HG03565 (cell line): ENCODE measurements at regions not wholly inside any gene's neighbourhood (a gene's known extent, or its start where the extent isn't known, plus 50 kb on each side); places are given as distances from the start of the nearest gene placed in this dataset.

ENCODE experiments used
- ATAC-seq: cut with Tn5 transposase; IDR thresholded peaks from one replicate; pipeline ENCODE4 v1.9.1; 2021; ENCODE audit warnings: mild to moderate bottlenecking, moderate library complexity; ENCODE audit not compliant: unreplicated experiment

DNA sequence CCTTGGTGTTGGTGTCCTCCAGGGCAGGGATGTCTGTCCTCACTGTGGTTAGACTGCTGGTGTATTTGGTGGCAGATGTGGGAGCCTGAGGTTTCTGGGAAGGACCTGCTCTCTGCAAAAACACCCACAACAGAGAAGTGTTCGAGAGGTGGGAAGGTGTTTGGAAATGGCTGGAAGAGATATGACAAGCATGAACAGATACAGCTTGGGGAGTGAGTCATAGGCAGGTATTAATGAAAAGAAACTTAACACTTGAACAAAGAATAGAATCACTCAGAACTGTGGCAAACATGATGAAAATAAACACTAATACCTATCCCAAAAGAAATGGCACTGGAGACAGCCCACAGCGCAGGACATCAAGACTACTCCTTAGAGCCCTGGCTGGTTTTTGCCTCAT lies 192.4 kb upstream of the RORA start:
- no peak for ATAC-seq

DNA sequence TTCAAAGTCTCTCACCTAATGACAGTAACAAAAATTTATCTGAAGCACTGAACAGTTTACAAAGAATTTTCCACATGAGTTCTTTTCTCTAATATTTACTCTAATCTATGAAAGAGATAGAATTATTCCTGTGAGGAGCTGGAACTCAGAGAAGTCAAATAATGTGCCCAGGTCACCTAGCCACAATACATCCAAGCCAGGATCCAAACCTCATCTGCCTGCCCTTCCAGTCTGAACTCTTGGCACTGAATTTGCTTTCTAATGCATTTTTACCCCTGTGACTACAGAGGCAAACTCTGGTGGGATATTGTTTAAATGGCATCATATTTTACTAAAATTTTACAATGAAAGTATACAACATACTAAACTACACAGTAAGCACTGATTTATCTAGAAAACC lies 191.4 kb upstream of the RORA start:
- no peak for ATAC-seq

DNA sequence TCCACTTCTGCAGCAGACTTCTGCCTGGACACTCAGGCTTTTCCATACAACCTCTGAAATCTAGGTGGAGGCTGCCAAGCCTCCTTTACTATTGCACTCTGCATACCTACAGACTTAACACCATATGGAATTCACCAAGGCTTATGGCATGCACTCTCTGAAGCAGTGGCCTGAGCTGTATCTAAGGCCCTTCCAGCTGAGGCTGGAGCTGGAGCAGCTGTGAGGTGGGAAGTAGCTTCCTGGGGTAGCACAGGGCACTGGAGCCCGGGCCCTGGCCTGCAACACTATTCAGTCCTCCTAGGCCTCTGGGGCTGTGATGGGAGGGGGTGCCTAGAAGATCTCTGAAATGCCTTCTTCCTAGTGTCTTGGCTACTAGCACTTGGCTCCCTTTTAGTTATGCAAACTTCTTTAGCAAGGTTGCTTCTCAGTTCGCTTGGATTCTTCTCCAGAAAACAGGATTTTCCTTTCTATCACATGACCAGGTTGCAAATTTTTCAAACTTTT lies 186.6 kb upstream of the RORA start:
- ATAC-seq, result no peak

DNA sequence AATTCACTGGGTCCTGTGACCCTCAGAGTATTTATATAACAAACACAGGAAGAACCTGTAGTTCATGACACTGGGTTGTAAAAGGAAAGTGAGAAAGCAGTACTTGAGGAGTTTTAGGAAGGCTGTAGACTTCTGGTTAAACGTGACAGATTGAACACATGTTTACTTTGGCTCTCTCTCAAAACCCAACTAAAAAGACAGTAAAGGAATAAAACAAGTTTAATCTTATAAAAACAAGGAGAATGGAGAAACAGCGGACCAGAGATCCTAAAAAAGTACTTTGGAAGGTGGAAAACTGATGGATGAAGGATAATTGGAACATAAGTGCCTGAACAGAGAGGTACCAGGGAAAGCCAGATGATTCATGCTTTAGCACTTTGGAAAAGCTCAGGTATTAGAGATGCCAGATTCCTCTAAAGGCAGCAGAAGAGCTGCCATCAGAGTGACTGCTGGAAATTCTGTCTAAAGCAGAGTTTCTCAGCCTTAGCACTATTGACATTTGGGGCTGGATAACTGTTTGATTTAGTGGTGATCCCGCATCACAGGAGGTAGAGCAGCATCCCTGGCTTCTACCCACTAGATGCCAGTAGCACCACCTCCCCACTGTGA lies 182.9 kb upstream of the RORA start:
- ATAC-seq, result no peak

DNA sequence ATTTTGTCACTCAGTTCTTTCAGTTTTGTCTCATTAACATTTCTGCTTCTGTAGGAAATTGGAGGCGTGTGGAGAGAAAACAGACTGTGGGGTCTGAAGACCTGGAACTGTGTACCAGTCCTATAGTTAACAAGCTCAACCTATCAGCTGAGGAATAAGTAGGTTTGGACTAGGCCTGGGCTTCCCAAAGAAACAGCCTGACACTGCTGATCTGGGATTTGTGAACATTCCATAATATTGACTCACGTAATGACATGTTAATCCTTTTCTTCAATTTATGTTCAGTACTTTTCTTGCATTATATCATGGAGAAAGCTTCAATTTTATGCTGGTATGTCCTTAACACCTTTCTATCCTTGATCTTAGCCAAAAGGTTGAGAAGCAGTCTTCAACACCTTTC lies 181.6 kb upstream of the RORA start:
- ATAC-seq, result no peak

DNA sequence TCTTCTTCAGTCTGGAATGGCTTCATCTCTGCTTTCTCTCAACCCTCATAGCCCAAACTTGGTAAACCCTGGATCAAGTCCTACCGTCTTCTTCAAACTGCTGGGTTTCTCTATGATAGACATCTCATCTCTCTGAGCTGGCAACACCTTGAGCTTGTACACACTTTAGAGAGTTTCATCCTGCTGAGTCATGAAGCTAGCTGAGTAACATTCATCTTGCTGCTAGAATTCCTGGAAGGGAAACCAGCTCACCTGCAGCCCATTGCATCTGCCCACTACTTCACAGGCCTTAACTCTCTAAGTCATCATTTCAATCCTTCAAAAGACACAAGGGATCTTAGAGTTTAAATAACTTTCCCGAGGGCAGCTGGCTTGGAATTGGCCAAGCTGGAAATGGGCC lies 175.5 kb upstream of the RORA start:
- no peak for ATAC-seq

DNA sequence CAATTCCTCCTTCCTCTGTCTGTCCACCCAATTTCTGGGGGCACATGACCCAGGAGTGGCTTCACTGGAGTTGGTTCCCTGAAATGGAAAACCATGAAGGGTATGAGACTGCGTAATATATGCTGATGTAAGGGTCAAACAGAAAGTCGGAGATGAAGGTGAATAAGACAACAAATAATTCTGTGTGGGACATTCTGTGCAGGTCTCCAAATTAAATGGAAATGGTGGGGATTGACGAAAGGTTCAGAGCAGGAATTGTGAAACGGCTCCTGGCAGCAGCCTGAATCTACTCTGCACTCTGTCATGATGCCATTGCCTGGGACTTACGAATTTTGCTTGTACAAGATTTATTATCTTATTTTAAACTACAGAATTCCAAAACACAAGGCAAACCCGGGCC lies 174.8 kb upstream of the RORA start:
- no peak for ATAC-seq

DNA sequence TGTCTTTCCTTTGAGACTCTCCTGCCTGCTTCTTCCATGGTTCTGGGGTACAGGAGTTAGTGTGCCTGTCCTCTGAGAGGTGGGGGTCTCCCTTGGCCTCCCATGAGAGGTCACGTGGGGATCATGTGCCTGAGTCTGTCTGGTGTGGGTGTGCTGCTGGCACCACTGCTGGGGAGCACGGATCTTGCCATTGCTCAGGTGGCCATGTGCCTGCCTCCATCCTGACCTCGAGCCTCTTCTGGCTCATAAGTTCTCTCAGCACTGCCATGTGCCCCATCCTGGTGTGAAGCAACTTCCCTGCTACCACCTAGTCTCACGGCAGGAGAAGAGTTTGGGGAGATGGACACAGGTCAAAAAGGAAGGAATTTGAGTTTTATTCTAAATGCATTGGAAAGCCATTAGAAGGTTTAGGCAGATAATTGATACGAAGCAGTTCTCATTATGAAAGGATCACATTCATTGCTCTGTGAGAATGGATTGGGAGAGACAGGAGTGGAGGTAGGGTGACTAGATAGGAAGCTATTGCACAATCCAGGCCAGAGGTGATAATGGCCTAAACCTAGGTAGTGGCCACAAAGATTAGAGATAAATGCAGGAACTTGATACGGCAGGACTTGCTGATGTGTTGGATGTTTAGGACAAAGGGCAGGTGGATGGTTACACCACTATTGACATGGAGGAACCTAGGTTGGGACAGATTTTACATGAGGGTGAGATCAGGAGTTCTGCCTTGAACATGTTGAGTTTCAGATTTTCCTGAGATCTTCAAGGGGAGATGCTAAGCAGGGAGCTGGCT lies 173.0 kb upstream of the RORA start:
- ATAC-seq, result no peak

DNA sequence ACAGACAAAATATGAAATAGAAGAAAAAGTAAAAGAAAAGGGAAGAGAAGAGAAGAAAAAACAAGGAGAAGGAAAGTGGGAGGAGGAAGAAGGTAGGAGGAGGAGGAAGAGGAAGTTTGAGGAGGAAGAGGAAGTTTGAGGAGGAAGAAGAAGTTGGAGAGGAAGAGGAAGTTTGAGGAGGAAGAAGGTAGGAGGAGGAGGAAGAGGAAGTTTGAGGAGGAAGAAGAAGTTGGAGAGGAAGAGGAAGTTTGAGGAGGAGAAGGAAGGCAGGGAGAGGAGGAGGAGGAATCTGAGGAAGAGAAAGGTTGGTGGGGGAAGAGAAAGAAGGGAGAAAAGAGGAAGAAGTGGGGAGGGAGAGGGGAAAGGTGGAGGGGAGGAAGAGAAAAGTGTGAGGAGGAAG lies 169.2 kb upstream of the RORA start:
- ATAC-seq, result no peak

DNA sequence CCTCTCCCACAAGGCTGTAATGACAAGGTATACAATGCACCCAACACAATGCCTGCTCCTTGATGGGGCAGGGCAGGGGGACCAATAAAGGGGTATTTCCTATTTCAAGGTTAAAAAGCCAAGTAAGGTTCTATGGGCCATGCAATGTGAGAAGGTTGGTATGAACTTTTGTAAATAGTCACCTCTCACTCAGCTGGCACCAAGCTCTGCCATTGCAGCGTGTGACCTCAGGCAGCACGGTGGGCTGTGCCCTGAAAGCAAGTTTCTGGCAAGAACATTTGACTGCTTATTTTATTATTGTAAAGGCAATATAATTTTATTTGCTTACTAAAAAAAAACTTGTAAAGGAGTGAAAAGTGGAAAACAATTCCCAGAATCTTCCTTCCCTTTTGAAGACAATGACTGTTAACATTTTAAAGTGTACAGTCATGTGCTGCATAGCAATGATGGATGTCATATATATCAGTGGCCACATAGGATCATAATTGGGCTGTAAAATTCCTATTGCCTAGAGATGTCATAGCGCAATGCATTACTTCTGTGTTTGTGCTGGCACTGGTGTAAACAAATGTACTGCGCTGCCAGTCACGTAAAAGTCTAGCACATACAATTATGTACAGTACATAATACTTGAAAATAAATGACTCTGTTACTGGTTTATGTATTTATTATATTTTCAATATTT lies 167.3 kb upstream of the RORA start:
- no peak for ATAC-seq

DNA sequence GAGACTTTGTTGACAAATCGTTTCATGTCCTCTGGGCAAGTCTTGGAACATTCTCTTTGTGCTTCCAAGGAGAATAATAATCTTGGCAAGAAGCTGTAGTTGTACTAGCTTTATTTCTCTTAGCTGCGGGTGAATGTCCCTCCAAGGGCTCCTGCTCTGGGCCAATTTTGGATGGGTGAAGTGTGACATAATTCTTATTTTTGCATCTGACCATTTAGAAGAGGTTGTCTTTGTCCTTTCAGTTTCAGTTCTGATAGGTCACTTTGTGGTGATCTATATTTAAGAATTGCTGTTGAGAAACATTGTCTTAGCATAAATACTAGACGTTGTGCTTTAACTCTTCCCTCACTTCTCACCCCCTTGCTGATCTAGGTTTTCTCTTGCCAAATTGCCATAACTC lies 164.8 kb upstream of the RORA start:
- no peak for ATAC-seq

DNA sequence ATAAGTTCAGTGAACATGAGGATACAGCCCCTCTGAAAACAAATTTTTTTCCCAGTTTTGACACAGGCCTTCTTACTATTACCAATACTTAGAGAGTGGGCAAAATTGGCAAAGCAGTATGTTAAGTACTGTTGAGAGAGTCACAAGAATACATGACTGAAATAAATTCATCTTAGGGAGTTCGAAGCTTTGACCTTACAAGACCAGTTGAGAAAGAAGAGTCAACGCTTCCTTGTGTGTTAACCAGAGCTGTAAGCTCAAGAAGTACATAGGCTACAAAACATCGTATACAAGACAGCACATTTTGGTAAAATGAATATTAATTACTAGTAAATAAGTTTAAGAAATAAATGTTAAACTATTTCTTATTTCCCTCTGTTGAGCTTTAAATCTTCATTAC lies 164.4 kb upstream of the RORA start:
- ATAC-seq, result no peak

DNA sequence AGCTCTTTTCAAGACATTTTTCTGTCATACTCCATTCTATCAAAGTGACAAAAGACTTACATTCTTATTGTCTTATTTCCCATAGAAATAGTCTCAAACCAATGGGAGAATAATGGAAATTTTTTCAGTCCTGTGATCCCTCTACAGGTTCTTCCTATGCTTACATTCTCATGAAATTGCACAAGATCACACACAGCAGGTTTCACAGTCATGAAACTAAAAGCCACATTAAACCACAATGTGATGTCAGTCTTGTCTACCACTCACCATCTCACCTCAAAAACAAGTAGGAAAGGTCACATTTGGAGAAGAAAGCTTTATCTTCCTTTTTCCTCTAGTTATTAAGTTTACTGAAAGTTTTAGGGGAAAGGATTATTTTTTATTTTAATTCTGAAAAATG lies 161.0 kb upstream of the RORA start:
- no peak for ATAC-seq

DNA sequence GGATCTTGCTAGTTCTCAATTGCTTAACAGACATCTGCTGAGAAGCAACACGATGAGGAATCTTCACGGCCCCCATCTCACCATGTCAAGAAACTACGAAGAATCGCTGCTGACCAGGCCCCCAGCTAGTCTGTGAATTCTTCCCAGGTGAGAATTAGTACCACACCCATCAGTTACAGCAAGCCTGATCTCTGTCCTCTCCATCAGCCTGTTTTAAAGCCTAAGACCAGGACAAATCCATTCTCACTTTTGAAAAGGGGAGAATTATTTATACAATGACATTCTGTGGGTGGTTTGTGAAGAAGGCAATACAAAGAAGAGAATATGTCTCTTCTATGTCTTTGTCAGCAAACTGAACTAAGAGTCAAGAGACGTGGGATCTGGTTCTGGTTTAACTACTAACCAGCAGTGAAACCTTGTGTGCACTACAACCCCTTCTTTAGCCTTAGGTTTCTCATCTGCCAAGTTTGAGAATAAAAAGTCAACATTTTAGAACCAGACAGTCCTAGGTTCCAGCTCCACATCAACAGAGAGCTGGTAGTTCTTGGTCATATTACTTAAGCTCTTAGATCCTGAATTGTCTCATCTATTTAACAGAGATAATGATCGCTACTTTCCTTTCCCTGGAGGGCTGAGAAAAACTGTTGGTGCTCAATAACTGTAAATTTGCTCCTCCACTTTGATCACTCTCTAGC lies 160.4 kb upstream of the RORA start:
- no peak for ATAC-seq

DNA sequence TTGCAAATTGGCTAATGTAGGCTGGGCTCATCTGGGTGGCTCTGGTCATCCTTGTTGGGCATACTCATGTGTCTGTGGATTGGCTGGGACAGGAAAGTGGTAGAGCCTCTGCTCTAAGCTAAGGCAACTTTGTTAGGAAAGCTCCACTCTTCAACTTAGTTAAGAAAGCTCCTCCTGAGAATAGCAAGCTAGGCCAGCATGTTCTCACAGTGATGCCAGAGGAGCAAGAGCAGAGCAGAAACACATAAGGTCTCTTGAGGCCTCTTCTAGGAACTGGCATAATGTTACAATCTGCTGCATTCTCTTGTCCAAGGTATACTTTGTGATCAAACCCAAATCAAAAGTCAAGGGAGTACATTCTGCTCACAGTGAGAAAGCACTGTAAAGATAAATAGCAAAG lies 158.6 kb upstream of the RORA start:
- no peak for ATAC-seq

DNA sequence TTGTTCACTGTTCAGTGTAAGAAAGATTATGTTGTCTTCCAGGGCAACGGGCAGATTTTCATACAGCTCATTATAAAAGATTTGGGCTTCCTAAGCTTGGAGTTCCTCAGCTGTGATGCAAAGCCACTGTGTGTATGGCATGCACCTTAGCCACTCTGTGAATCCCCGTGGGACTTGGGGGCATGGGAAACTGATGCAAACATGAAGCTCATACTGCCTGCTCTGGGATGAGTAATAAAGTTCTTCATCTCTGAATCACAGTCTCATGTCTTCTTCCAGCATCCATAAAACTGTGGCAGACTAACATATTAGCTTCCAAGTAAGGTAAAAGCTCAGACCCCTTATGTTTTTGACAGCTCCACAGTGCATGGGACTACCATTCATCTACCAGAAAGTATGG lies 154.3 kb upstream of the RORA start:
- ATAC-seq, result no peak

DNA sequence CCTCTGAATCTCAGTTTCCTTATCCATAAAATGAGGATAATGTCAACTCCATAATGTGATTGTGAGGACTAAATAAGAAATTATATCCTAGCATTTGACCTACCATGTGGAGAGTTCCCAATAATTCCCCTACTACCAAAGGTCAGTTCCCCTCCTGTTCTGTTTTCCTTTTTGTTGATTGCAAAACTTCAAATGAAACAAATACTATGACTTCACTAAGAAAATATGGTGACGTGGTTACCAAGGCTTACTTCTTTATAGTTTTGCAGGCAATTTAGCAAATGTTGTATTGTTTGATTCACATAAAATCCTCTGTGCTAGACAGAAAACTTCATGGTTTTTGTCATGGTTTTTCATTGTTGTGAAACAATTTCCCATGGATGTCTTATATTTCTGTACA lies 153.8 kb upstream of the RORA start:
- ATAC-seq, result no peak

DNA sequence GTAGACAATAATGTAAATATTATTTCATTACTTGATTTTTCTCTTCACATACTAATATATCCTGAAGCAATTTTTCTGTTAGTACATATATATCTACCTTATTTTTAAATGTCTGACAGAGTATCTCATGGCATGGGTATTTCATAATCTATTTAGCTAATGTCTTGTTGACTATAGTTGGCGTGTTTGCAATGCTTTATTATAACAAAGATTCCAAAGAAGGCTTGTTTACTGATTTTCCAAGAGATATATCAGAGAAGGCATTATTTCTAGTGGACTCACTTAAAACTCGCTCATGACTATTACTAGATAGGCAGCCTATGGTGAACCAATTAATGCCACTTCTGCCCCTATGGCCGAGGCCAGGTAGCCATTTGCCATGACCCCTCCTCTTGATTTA lies 152.4 kb upstream of the RORA start:
- ATAC-seq, result no peak

DNA sequence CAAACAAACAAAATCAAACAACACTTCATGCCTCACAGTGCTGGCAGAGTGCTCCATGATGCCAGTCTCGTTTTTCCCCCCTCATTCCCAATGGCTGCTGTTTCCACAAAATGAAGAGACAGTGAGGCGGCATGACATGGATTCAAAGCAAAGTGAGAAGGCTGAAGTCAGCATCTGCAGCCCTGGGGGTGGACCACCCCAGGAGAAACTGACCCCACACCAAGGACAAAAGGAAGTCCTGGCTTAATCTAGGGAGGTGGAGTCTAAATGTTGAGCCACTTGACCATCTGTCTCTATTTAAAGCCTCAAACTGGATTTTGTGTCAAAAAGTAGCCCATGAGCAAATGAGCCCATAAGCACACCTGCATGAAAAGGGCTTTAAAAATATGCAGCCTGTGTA lies 151.2 kb upstream of the RORA start:
- ATAC-seq, result no peak

DNA sequence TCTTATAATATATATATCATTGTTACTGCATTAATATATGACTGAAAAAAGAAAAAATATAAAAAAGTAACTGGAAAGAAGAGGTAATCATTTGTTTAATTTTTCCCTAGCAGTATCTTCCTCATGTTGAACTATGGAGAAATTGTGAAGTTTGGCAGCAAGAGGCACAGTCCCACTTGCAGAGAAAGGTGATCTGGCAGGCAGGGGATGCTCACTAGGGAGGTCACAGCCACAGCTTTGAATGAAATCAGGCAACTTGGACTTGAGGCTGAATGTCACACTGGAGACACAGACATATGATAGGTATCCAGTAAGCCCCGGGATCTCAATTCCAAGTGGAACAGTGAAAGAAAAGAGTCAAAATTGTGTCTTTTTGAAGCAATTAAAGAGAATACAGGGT lies 149.9 kb upstream of the RORA start:
- no peak for ATAC-seq

DNA sequence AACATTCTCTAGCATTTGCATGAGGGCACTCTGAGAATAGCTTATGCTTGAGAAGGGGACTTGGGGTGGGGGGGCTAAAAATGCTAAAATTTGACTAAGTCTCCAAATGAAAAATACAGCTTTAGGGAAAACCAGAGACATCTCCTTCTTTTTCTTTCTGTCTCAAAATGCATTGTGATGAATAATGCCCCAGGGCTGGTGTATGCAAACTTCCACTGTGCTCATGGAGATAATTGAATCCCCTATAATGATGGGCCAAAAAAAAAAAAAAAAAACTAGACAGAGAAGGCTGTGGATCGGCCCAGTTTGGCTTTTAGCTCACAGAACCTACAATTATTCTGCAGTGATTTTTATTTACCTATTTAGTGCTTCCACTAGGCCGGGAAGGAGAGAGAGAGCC lies 147.9 kb upstream of the RORA start:
- ATAC-seq, result no peak

DNA sequence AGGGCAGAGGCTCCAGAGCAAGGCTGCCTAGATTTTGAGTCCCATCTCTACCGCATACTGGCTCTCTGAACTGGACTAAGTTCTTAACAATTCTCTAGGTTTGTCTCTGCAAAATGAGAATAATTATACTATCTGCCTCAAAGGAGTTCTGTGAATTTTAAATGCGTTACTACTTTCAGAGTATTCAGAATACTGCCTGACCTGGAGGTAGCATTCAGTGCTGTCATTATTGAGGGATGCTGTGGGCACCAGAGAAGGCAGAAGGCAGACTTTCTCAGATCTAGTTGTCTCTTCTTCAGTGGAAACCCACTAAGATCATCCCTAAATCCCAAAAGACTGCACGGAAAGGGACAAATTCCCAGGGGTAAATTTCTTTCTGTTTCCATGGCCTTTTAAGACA lies 147.4 kb upstream of the RORA start:
- no peak for ATAC-seq
